ENCODE measurements at regions not wholly inside any gene's neighbourhood (a gene's known extent, or its start where the extent isn't known, plus 50 kb on each side); places are given as distances from the start of the nearest gene placed in this dataset.

DNA sequence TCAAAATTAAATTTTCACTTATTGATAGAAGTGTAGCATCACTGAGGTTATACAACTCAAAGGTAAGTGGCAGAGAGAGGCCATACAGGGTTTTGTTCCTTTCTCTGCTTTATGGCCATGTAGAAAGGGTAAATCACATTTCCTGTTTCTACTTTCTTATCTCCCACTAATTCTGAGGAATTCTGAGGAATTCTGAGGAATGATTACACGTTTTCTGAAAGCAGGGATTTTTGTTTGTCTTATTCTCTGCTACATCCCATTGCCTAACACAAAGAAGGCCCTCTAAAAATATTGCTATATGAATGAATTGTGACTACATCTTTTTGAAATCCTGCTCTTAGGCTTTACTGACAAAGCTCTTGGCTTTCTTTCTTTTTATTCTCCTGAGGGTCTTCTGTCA is 516.9 kb upstream of the ZNF608 start:
- TF ChIP-seq ESRRA (IDR thresholded peaks at IDR 0.05; ENCODE audit: borderline replicate concordance, low read length) (no peak), EP300 (IDR thresholded peaks at IDR 0.05) (no peak), MYC (IDR thresholded peaks at IDR 0.05; ENCODE audit: borderline replicate concordance, low read length) (no peak), HEYL (CRISPR knock-in tag; IDR thresholded peaks at IDR 0.05) (no peak), BHLHE40 (IDR thresholded peaks at IDR 0.05; ENCODE audit: low read depth, low read length) (no peak), RCOR1 (IDR thresholded peaks at IDR 0.05; ENCODE audit: low read depth, low read length) (no peak), HOXA7 (CRISPR knock-in tag; IDR thresholded peaks at IDR 0.05) (no peak), SMC3 (IDR thresholded peaks at IDR 0.05) (no peak)
- TF ChIP-seq, protein P1, sequence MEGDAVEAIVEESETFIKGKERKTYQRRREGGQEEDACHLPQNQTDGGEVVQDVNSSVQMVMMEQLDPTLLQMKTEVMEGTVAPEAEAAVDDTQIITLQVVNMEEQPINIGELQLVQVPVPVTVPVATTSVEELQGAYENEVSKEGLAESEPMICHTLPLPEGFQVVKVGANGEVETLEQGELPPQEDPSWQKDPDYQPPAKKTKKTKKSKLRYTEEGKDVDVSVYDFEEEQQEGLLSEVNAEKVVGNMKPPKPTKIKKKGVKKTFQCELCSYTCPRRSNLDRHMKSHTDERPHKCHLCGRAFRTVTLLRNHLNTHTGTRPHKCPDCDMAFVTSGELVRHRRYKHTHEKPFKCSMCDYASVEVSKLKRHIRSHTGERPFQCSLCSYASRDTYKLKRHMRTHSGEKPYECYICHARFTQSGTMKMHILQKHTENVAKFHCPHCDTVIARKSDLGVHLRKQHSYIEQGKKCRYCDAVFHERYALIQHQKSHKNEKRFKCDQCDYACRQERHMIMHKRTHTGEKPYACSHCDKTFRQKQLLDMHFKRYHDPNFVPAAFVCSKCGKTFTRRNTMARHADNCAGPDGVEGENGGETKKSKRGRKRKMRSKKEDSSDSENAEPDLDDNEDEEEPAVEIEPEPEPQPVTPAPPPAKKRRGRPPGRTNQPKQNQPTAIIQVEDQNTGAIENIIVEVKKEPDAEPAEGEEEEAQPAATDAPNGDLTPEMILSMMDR (IDR thresholded peaks at IDR 0.05): no peak
- TF ChIP-seq, protein P2, sequence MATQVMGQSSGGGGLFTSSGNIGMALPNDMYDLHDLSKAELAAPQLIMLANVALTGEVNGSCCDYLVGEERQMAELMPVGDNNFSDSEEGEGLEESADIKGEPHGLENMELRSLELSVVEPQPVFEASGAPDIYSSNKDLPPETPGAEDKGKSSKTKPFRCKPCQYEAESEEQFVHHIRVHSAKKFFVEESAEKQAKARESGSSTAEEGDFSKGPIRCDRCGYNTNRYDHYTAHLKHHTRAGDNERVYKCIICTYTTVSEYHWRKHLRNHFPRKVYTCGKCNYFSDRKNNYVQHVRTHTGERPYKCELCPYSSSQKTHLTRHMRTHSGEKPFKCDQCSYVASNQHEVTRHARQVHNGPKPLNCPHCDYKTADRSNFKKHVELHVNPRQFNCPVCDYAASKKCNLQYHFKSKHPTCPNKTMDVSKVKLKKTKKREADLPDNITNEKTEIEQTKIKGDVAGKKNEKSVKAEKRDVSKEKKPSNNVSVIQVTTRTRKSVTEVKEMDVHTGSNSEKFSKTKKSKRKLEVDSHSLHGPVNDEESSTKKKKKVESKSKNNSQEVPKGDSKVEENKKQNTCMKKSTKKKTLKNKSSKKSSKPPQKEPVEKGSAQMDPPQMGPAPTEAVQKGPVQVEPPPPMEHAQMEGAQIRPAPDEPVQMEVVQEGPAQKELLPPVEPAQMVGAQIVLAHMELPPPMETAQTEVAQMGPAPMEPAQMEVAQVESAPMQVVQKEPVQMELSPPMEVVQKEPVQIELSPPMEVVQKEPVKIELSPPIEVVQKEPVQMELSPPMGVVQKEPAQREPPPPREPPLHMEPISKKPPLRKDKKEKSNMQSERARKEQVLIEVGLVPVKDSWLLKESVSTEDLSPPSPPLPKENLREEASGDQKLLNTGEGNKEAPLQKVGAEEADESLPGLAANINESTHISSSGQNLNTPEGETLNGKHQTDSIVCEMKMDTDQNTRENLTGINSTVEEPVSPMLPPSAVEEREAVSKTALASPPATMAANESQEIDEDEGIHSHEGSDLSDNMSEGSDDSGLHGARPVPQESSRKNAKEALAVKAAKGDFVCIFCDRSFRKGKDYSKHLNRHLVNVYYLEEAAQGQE (IDR thresholded peaks at IDR 0.05): no peak
- TF ChIP-seq, protein P3, sequence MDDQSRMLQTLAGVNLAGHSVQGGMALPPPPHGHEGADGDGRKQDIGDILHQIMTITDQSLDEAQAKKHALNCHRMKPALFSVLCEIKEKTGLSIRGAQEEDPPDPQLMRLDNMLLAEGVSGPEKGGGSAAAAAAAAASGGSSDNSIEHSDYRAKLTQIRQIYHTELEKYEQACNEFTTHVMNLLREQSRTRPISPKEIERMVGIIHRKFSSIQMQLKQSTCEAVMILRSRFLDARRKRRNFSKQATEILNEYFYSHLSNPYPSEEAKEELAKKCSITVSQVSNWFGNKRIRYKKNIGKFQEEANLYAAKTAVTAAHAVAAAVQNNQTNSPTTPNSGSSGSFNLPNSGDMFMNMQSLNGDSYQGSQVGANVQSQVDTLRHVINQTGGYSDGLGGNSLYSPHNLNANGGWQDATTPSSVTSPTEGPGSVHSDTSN (IDR thresholded peaks at IDR 0.05): no peak
